ENCODE measurements at regions not wholly inside any gene's neighbourhood (a gene's known extent, or its start where the extent isn't known, plus 50 kb on each side); places are given as distances from the start of the nearest gene placed in this dataset.
"Not testable (repeated sequence)": the region's sequence is repeated elsewhere in the genome, so short reads cannot be mapped to it uniquely, and the experiment has no call there.

DNA sequence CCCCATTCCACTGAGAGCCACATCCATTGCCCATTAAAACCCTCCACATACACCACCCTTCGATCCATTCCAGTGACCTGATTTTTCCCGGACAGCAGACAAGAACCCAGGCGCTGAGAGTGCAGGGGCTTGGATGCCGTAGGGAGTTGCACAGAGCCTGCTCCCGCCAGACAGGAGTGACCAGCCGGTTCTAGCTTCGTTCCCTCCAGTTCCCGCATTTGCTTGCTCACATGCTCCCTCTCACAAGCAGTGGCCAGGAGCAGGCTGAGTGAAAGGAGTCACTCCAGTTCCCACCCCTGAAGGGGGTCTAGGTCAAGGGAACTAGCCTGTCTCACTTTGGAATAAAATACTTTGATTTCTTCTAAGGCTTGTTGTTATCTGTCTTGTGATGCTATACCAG is 119.5 kb downstream of the SKIDA1 start:
- no peak for DNase-seq (ENCODE audit: low read depth)

DNA sequence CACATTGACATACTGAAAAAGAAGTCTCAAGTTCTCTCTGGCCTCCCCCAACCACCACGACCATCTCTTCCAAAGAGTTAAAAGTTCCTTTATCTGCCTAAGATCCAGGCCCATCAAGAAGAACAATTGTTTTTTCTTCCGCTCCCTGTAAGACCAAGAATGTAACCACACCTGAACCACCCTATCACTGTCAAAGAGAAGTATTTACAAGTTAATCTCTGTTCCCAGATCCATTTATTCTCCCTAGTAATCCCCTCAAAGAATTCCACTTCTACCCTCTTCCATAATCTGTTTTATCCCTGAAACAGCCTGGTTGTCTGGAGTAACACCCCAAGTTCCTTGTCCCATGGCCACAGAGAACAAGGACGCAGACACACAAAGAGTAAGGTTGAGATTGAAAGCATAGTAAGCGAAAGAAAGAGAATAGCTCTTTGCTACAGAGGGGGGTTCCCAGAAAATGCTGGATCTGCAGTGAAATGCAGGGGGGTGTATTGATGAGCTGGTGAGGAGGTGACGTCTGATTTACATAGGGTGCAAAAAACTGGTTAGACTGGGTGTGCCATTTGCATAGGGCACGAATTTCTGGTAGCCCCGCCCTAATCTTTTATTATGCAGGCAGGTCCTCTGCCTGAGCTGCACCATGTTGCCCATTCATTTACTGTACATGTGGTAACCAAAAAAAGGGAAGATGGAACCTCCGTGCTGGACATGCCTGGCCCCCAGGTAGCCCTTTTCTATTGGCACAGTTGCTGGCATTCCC is 122.0 kb downstream of the SKIDA1 start:
- no peak for DNase-seq (ENCODE audit: low read depth)

DNA sequence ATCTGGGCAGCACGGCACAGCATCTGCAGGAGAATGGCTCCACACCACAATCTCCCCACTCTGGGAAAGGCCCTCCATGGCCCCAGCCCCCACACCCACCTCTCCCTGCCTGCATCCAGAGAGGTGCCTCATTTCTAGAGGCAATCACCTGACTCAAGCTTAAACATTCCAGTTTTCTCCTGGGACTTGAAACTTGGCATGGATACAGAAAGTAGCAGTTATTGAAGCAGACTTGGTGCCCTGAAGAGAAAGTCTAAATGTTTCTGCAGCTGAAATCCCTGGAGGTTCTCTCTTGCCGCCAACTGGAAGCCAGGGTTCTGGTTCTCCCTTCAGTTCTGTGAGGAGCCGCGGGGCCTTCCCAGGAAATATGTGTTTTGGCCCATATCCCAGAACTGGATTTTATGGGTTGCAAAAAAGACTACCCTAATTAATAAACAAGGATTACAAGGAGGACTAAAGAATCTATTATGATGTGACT is 122.8 kb downstream of the SKIDA1 start:
- DNase-seq (ENCODE audit: low read depth): no peak

DNA sequence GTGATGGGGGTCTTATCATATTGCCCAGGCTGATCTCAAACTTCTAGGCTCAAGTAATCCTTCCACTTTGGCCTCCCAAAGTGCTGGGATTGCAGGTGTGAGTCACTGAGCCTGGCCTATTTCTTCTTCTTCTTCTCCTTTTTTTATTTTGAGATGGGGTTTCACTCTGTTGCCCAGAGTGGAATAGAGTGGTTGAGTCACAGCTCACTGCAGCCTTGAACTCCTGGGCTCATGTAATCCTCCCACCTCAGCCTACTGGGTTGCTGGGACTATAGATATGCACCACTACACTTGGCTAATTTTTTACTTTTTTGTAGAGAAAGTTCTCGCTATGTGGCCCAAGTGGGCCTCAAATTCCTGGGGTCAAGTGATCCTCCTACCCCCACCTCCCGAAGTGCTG is 124.3 kb downstream of the SKIDA1 start:
- no peak for DNase-seq (ENCODE audit: low read depth)

DNA sequence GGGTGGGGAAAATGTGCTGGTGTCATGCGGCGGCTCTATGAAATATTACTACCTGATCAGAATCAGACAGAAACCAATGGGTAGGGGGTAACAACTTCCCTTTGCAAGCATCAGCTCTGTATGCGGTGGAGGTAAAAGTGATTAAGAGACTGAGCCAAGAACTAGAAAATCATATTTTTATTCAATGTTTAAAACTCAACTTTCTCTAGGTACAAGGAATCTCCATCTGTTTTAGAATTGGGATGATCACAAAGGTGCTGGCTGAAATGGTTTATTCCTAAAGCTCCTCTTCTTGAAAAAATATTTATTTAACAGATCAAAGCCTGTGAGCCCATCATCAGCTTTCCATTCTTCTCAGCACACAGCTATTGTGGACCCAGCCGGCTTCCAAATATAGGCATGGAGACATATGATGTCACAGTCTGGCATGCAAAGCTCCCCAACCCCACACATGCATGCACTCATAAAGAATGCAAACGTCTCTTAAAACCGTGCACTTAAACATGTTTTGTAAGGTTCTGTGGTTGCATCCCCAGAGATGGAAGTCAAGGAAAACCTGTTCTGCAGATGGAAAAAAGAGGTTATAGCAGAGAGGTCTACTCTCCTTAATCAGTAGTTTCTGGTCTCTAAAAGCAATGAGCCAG is 126.0 kb downstream of the SKIDA1 start:
- no peak for DNase-seq (ENCODE audit: low read depth)

DNA sequence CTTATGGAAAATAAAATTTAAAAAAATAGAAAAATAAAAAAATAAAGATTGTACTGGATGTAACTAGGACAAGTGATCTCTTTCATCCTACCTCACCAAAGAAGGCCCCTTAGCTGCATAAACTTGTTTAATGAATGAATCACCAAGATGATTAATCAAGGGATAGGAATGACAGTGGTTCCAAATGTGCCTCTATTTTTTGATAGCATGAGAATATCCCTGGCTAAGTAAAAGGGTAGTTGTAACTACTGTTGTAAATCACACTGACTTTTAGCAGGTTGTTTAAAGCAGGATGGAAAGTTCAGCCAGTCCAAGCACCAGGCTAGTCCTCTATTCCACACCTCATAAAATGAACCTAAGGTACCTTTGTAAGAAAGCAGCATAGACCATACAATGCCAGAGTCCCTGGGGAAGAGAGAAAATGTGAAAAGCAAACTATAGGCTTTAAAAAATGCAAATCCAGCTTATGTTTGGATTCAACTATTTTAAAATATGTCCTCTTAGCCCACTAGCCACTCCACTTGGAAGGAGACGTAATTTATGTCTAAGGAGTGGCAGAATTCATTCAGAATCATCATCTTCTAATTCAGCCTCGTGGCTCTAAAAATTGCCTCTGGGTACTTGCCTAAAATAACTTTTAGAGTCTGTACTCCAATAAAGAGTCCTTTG is 126.8 kb downstream of the SKIDA1 start:
- DNase-seq (ENCODE audit: low read depth): no peak

DNA sequence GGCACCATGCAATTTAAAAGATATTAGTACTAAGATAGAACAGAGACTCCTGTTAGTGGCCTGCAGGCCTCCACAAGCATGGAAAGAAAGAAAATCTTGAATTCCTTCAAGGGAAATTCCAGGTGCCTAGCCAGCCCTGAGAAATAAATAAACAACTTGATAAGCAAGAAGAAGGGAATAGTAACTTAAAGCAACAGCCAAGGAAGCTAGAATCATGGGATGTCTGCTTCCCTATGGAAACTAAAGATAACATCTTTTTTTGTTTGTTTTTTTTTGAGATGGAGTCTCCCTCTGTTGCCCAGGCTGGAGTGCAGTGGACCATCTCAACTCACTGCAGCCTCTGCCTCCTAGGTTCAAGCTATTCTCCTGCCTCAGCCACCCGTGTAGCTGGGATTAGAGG is 128.6 kb downstream of the SKIDA1 start:
- no peak for DNase-seq (ENCODE audit: low read depth)

DNA sequence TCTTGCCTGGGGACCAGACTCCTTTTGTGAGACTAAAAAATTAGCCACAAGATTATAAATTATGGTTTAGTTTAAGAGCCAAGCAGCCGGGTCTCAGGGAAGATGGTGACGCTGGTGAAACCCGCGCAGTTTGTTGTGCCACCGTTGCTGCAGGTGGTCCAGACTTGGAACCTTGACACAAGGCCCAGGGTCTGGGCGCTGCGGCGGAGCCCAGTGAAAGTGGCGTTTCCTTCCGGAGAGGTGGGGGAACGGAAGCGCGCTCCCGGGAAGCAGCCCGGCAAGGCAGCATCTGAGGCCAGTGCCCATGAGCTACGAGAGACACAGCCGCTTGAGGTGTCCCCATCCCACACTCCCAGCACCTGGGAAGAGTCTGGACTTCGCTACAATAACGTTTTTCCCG is 131.6 kb downstream of the SKIDA1 start:
- DNase-seq (ENCODE audit: low read depth): no peak

DNA sequence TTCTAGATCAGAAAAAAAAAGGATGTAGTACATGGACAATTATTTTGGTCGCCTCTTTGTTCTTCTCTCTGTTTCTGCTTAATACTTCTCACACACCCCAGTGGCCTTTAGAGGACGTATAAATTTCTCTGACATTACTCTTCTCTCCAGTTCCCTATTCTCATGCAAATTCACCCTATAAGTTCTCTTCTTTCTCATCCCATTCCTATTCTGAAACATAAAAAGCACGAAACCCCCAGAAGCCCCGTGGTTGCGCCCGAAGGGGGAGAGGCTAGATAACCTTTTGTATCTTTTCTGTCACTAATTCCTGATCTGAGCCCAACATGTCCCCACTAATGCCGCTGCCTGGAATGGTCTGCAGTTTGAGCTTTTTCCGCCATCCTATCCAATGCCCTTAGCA is 136.9 kb downstream of the SKIDA1 start:
- no peak for DNase-seq (ENCODE audit: low read depth)

DNA sequence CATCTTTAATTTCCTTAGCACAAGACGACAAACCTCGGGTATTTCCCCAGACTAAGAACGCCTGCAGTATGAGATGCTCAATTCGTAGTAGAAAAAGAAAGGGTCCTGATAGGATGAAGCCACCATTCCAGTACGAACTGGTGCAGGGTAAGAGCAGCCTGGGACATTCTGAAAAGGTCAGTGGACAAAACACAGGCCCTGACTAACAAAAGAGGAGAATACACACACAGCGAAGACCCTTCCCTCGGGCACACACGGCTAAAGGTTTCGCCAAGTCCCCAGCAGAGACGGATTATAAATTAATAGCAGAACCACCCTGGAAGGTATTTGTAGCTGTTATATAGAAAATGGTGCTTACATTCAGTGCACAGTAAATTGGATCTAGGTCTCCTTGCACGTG is 137.6 kb downstream of the SKIDA1 start:
- DNase-seq (ENCODE audit: low read depth): no peak

DNA sequence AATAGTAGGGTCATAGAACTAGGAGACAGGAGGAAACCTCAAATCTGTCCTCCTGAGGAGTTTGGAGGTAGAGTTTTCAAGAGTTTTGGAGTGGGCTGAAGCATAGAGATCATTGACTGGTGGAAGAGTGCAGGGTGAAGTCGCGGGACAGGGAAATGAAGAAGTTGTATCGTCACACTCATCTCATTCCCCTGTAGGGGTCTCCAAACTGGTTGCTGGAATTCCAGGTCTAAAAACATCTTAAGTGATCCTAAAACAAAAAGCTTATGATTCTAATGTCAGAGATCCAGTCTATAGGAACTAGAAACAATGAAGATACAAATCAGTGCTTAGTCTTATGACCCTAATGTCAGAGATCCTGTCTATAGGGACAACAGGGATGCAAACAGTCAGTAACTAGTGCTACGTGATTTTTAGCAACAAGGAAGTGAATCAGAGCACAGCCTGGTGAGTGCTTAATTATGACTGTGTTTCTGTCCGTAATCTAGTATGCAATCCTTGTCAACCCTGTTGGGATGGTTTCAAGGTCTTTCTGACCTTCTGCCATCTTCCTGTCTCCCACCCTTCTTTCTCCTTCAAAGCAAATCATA is 139.4 kb downstream of the SKIDA1 start:
- no peak for DNase-seq (ENCODE audit: low read depth)

DNA sequence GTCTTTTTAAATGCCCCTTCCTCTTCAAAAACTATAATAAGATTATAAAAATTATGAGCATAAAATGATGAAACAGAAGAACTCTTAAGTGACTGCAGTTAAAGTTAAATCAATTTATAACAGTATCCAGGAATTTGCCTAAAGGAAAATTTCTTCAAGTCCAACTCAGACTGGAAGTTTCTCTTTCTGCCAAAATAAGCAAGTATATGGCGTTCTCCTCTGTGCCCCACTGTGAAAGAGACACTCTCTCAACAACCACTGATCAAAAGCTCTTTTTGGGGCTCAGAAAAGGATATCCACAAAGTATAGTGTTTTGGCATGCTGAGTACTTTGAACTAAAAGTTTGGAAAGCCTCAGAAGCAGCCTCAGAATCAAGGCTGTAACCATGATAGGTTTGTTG is 139.9 kb downstream of the SKIDA1 start:
- no peak for DNase-seq (ENCODE audit: low read depth)

DNA sequence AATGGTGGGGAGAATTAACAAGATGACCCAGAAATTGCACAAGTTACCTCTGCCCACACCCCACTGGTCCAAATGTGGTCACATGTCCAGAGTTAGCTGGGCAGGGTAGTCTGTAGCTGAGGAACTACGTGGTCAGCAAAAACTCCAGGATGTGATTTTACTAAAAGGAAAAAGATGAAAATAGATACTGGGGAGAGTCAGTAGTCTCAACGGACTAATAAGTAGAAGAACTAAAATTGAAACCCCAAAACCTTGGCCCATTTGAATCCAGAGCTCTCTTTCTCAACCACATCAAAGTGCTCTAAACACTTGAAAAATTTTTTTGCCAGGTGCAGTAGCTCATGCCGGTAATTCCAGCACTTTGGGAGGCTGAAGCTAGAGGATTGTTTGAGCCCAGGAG is 146.3 kb downstream of the SKIDA1 start:
- no peak for DNase-seq (ENCODE audit: low read depth)

DNA sequence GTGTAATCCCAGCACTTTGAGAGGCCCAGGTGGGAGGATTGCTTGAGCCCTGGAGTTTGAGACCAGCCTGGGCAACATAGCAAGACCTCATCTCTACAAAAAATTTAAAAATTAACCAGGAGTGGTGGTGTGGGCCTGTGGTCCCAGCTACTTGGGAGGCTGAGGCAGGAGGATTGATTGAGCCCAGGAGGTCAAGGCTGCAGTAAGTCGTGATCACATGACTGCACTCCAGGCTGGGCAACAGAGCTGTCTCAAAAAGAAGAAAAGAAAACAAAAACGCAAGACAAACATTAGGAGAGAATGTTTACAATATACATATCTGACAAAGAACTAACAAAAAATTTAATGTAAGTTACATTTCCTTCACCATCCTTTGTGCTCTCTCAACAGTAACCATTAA is 150.2 kb downstream of the SKIDA1 start:
- not testable (repeated sequence) for DNase-seq (ENCODE audit: low read depth)

DNA sequence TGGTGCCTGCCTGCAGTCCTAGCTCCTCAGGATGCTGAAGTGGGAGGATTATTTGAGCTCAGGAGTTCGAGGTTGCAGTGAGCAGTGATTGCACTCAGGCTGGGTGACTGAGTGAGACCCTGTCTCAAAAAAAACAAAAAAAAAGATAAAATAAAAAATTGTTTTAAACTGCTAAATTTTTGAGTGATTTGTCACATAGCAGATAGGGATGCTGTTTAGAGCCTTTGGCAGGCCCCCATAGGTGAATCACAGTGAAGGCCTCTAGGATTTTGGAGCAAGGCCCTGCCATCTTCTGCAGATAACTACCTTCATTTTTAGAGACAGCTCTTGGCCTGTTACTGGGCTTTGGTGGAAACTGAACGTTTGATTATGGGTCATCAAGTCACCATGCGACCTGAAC is 151.6 kb downstream of the SKIDA1 start:
- not testable (repeated sequence) for DNase-seq (ENCODE audit: low read depth)

DNA sequence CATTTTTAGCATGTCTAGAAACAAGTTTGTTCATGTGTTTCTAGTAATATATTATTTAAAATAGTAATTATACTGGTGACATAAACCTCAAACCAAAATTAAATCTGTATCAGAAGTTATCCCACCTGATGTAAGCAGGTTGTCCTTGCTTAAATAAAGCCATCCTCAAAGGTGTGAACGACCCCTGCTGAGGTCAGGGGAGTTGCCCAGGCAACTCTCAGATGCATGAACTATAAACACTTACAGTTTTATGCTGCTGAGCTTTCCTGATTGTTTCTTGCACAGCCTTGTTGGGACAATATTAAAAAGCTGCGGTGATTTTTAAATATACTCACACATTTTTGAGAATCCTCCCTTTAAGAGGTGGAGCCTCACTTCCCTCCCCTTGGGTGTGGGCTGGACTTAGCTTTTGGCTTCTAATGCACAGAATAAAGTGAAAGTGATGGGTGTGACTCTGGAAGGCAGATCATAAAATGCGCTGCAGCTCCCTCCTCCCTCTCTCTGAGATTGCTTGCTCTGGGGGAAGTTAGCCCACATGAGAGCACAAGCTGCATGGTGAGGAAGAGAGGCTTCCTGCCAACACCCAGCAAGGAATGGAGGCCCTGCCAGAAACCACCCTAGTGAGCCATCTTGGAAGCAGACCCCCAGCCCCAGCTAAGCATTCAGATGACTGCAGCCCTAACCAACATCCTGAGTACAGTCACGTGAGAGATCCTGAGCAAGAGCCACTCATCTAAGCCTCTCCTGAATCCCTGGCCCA is 152.7 kb downstream of the SKIDA1 start:
- no peak for DNase-seq (ENCODE audit: low read depth)

DNA sequence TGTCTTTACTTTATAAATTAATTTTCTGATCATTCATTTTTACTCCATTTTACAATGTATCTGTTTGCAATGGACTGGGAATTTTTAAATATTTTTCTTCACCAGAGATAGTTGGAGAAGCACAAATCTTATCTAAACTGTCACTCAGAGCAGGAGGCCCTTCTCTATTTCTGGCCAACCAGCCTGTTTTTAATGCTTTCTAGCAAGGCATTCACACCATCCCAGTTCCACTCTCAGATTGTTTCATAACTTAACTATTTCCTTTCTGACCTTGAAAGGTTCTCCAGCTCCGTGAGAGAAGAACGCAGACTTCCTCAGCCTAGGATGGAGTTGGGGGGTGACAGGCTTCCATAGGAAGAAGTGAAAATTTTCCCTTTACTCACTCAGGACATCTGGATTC is 155.8 kb downstream of the SKIDA1 start:
- no peak for DNase-seq (ENCODE audit: low read depth)

DNA sequence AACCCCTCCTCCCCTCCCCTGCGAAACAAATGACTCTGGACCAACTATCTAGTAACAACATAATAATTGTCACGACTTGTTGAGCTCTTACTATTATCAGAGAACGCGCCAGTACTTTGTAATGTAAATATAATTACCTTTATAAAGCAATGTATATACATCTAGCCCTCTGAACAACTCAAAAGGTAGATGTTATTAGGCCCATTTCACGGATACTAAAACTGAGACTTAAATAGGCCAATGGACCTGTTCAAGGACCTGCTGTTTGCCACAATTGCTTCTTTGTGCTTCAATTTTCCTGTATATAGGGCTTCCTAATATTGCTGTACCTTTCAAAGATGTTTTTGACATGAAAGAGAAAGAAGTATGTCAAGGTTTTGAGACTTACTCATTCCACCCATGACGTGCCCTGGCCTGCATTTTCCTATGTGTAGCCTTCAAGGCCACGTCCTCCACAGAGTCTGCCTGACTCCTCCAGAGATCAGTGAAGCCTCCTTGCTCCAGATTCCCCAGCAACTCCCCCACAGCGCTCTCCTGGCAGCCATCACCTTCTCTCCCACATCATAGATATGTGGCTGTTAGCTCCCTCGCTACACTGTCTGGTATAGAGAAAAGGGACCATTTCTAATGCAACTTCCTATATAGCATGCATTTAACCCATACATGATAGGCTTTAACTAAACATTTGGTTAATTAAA is 156.6 kb downstream of the SKIDA1 start:
- no peak for DNase-seq (ENCODE audit: low read depth)

DNA sequence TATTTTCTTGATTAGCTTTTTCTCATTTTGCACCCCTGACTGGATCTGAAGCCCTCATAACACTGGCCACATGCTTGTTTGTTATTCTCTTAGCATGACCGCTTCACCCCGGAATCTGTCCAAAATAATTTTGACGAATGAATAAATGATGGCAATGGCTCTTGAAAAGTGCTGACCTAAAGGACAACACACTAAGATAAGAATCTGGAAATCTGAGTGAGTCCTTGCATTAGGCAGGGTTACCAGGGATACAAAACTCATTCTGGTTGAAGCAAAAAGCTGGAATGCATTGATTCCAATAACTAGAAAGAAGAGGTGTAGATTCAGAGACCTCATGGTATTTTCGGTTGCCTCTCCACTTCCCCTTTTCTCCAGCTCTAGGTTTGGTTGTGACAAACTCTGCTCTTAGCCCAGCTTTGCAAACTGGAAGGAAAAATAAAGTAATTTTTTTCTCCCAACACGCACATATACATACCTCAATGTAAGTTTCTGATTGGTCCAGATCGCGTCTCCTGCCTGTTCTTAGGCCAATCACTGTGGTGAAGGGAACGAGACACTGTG is 157.4 kb downstream of the SKIDA1 start:
- no peak for DNase-seq (ENCODE audit: low read depth)

DNA sequence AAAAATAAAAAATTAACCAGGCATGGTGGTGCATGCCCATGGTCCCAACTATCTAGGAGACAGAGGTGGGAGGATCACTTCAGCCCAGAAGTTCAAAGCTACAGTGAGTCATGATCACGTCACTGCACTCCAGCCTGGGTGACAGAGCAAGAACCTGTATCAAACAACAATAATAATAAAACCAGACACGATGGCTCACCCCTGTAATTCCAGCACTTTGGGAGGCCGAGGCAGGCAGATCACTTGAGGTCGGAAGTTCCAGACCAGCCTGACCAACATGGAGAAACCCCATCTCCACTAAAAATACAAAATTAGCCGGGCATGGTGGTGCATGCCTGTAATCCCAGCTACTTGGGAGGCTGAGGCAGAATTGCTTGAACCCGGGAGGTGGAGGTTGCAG is 159.4 kb downstream of the SKIDA1 start:
- DNase-seq (ENCODE audit: low read depth): not testable (repeated sequence)

Data from stimulated activated CD8-positive, alpha-beta memory T cell treated with anti-CD3 and anti-CD28 coated beads, Interleukin-12 subunit alpha, Interleukin-12 subunit beta, amount 100 ng/mL, for 1 hour (primary cell).